H9 (cell line): ENCODE measurements at regions not wholly inside any gene's neighbourhood (a gene's known extent, or its start where the extent isn't known, plus 50 kb on each side); places are given as distances from the start of the nearest gene placed in this dataset.
"Not testable (repeated sequence)": the region's sequence is repeated elsewhere in the genome, so short reads cannot be mapped to it uniquely, and the experiment has no call there.

ENCODE experiments used
- DNase-seq: peaks from one replicate; pipeline ENCODE4 v3.0.0-alpha.2; 2017
- H2AFZ ChIP-seq: one replicate; pipeline ENCODE4 v1.6.1; 2013; ENCODE audit warnings: mild to moderate bottlenecking, low read length, control low read depth, moderate library complexity
- H2AK5ac ChIP-seq: 2 replicates; pipeline ENCODE4 v1.6.1; 2013; ENCODE audit warnings: low read length, control low read depth, mixed read lengths; ENCODE audit not compliant: insufficient read length
- H2BK120ac ChIP-seq: one replicate; pipeline ENCODE4 v1.6.1; 2013; ENCODE audit warnings: low read depth, mild to moderate bottlenecking, low read length, control low read depth, inconsistent platforms; ENCODE audit not compliant: poor library complexity, severe bottlenecking
- H2BK12ac ChIP-seq: 2 replicates; pipeline ENCODE4 v1.6.1; 2013; ENCODE audit warnings: low read length, control low read depth, mixed read lengths, low read depth; ENCODE audit not compliant: insufficient read length
- H2BK15ac ChIP-seq: 2 replicates; pipeline ENCODE4 v1.6.1; 2013; ENCODE audit warnings: low read depth, low read length, control low read depth
- H2BK20ac ChIP-seq: one replicate; pipeline ENCODE4 v1.6.1; 2013; ENCODE audit warnings: low read depth, mild to moderate bottlenecking, low read length, control low read depth, inconsistent platforms; ENCODE audit not compliant: poor library complexity, severe bottlenecking
- H2BK5ac ChIP-seq: 2 replicates; pipeline ENCODE4 v1.6.1; 2013; ENCODE audit warnings: low read length, control low read depth, mixed read lengths; ENCODE audit not compliant: insufficient read length
- H3K14ac ChIP-seq: 2 replicates; pipeline ENCODE4 v1.6.1; 2013; ENCODE audit warnings: low read length, control low read depth; ENCODE audit not compliant: insufficient read depth
- H3K18ac ChIP-seq: 2 replicates; pipeline ENCODE4 v1.6.1; 2013; ENCODE audit warnings: low read depth, mild to moderate bottlenecking, mixed read lengths, low read length, control low read depth; ENCODE audit not compliant: insufficient read length
- H3K23ac ChIP-seq: 2 replicates; pipeline ENCODE4 v1.6.1; 2013; ENCODE audit warnings: low read length, control low read depth, mixed read lengths, low read depth; ENCODE audit not compliant: insufficient read length
- H3K23me2 ChIP-seq: 2 replicates; pipeline ENCODE4 v1.6.1; 2013; ENCODE audit warnings: low read depth, mild to moderate bottlenecking, mixed read lengths, low read length, control low read depth; ENCODE audit not compliant: insufficient read length, poor library complexity, severe bottlenecking
- H3K27ac ChIP-seq: 2 replicates; pipeline ENCODE4 v1.5.1; 2013; ENCODE audit warnings: low read length, control low read depth, mixed read lengths, low read depth; ENCODE audit not compliant: insufficient read length
- H3K27me3 ChIP-seq: 2 replicates; pipeline ENCODE4 v1.6.1; 2013; ENCODE audit warnings: low read length, control low read depth, inconsistent platforms; ENCODE audit not compliant: insufficient read depth
- H3K4ac ChIP-seq: 2 replicates; pipeline ENCODE4 v1.6.1; 2013; ENCODE audit warnings: low read depth, mild to moderate bottlenecking, control low read depth, inconsistent platforms, low read length, moderate library complexity
- H3K4me1 ChIP-seq: 2 replicates; pipeline ENCODE4 v1.6.1; 2013; ENCODE audit warnings: low read length, control low read depth, inconsistent platforms; ENCODE audit not compliant: insufficient read depth
- H3K4me2 ChIP-seq: 2 replicates; pipeline ENCODE4 v1.6.1; 2013; ENCODE audit warnings: low read length, control low read depth, mixed read lengths; ENCODE audit not compliant: insufficient read length, insufficient read depth
- H3K56ac ChIP-seq: 2 replicates; pipeline ENCODE4 v1.6.1; 2013; ENCODE audit warnings: low read depth, mild to moderate bottlenecking, mixed read lengths, low read length, control low read depth; ENCODE audit not compliant: insufficient read length
- H3K79me1 ChIP-seq: 2 replicates; pipeline ENCODE4 v1.6.1; 2013; ENCODE audit warnings: low read depth, mild to moderate bottlenecking, moderate library complexity, low read length, control low read depth, inconsistent platforms; ENCODE audit not compliant: insufficient read depth, poor library complexity, severe bottlenecking
- H3K79me2 ChIP-seq: 2 replicates; pipeline ENCODE4 v1.6.1; 2013; ENCODE audit warnings: low read length, control low read depth, inconsistent platforms; ENCODE audit not compliant: insufficient read depth
- H3K9ac ChIP-seq: 2 replicates; pipeline ENCODE4 v1.6.1; 2013; ENCODE audit warnings: low read length, control low read depth, mixed read lengths; ENCODE audit not compliant: insufficient read length; ENCODE audit errors: extremely low read depth
- H3K9me3 ChIP-seq: one replicate; pipeline ENCODE4 v1.6.1; 2013; ENCODE audit warnings: low read depth, low read length, inconsistent platforms; ENCODE audit not compliant: control insufficient read depth
- H3T11ph ChIP-seq: one replicate; pipeline ENCODE4 v1.6.1; 2013; ENCODE audit warnings: mild to moderate bottlenecking, low read length, control low read depth, inconsistent platforms
- H4K20me1 ChIP-seq: one replicate; pipeline ENCODE4 v1.6.1; 2013; ENCODE audit not compliant: control insufficient read depth, insufficient read length, insufficient read depth
- H4K5ac ChIP-seq: 2 replicates; pipeline ENCODE4 v1.6.1; 2013; ENCODE audit warnings: low read depth, mild to moderate bottlenecking, mixed read lengths, low read length, control low read depth; ENCODE audit not compliant: insufficient read length
- H4K8ac ChIP-seq: replicated peaks from 2 replicates; pipeline ENCODE4 v1.6.1; 2013; ENCODE audit warnings: low read length, control low read depth, mixed read lengths, low read depth; ENCODE audit not compliant: insufficient read length
- H4K91ac ChIP-seq: 2 replicates; pipeline ENCODE4 v1.6.1; 2013; ENCODE audit warnings: low read depth, mild to moderate bottlenecking, moderate library complexity, mixed read lengths, low read length, control low read depth; ENCODE audit not compliant: insufficient read length
- H3K27ac Mint-ChIP-seq, 3 experiments: 2 replicates in 2 of 3; 3 replicates in 1 of 3; pipeline ENCODE4 v1.8.0; 2020 to 2021; ENCODE audit warnings: mixed read lengths in 3 of 3, mild to moderate bottlenecking in 1 of 3, moderate library complexity in 1 of 3
- H3K27me3 Mint-ChIP-seq: 2 replicates; pipeline ENCODE4 v1.8.0; 2021; ENCODE audit warnings: low read depth, mild to moderate bottlenecking, moderate library complexity, mixed read lengths
- H3K36me3 Mint-ChIP-seq, 3 experiments: 2 replicates in 2 of 3; 3 replicates in 1 of 3; pipeline ENCODE4 v1.8.0; 2020 to 2021; ENCODE audit warnings: low read depth in 3 of 3, mixed read lengths in 3 of 3; ENCODE audit not compliant: insufficient read depth in 1 of 3
- H3K4me1 Mint-ChIP-seq, 2 experiments: 2 replicates each; pipeline ENCODE4 v1.8.0; 2020; ENCODE audit warnings: mixed read lengths in 2 of 2
- H3K4me3 Mint-ChIP-seq, 2 experiments: 2 replicates in 1 of 2; 3 replicates in 1 of 2; pipeline ENCODE4 v1.8.0; 2020 to 2021; ENCODE audit warnings: mild to moderate bottlenecking in 2 of 2, mixed read lengths in 2 of 2, moderate library complexity in 1 of 2
- H3K9me3 Mint-ChIP-seq, 2 experiments: 2 replicates in 1 of 2; 3 replicates in 1 of 2; pipeline ENCODE4 v1.8.0; 2020; ENCODE audit warnings: mild to moderate bottlenecking in 2 of 2, mixed read lengths in 2 of 2, moderate library complexity in 1 of 2
- WGBS: extraction: QIAGEN DNeasy Blood & Tissue Kit; methylation state at CpG from one replicate; pipeline ENCODE4 v1.1.7; 2013; ENCODE audit warnings: missing lambda C conversion rate, low lambda C conversion rate, mixed read lengths; ENCODE audit not compliant: insufficient read length; ENCODE audit errors: extremely low coverage; 5-methylcytosine and 5-hydroxymethylcytosine counted together

DNA sequence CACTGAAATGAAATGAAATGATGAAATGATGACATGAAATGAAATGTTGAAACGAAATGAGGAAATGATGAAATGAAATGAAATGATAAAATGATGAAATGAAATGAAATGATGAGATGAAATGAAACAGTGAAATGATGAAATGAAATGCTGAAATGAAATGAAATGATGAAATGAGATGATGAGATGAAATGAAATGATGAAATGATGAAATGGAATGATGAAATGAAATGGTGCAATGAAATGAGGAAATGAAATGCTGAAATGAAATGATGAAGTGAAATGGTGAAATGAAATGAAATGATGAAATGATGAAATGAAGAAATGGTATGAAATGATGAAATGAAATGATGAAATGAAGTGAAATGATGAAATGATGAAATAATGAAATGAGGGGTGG lies 641.1 kb downstream of the ZNF716 start:
- H3K23me2 ChIP-seq, H3K14ac ChIP-seq, H3K4me3 Mint-ChIP-seq, H3K27ac Mint-ChIP-seq, H2AFZ ChIP-seq, H2BK120ac ChIP-seq, H3K18ac ChIP-seq, H2BK20ac ChIP-seq, H4K5ac ChIP-seq, H2AK5ac ChIP-seq, H3K4me1 ChIP-seq, H3K23ac ChIP-seq, H3K4me2 ChIP-seq, H4K20me1 ChIP-seq, H2BK15ac ChIP-seq, H3K56ac ChIP-seq, H3K4ac ChIP-seq, H3T11ph ChIP-seq, H3K9ac ChIP-seq, H4K91ac ChIP-seq, H3K27ac ChIP-seq, H3K79me2 ChIP-seq, H3K79me1 ChIP-seq, H3K27me3 Mint-ChIP-seq, H2BK12ac ChIP-seq, H3K27me3 ChIP-seq, DNase-seq, H4K8ac ChIP-seq, H3K4me1 Mint-ChIP-seq, H2BK5ac ChIP-seq: not testable (repeated sequence)
- H3K9me3 ChIP-seq = peaks cover 42% of the 10 kb centered on the region
- 100% methylated on average over 1 of the region's 1 CpG for WGBS
- peaks cover 9 to 20% (median 12%) of the 10 kb centered on the region in 3 experiments for H3K36me3 Mint-ChIP-seq
- peaks cover 73 to 85% of the 10 kb centered on the region in 2 experiments for H3K9me3 Mint-ChIP-seq
